ENCODE measurements at regions not wholly inside any gene's neighbourhood (a gene's known extent, or its start where the extent isn't known, plus 50 kb on each side); places are given as distances from the start of the nearest gene placed in this dataset.

DNA sequence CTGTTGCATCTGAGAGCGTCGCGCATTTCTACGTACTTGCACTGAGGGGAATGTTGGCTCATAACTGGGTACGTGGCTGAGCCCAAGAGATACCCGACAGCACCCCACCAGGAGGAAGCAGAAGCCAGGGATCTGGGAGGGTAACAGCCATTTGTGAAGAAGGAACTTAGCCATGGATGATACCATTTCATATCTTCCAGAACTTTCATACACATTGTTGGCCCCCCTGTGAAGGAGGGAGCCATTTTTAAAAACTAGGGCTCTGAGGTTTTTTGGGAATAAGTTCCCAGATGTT lies 101.4 kb upstream of the SLC44A1 start:
- no peak for DNase-seq (ENCODE audit: low read depth)

DNA sequence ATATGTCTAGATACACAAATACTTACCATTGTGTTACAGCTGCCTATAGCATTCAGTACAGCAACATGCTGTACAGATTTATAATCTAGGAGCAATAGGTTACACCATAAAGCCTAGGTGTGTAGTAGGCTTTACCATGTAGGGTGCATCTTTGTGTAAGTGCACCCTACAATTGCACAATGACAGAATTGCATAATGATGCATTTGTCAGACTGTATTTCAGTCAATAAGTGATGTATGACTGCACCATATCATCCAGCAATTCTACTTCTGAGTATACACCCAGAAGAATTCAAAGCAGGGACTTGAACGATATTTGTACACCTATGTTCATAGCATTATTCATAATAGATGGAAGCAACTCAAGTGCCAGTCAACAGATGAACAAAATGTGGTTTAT lies 100.4 kb upstream of the SLC44A1 start:
- DNase-seq (ENCODE audit: low read depth): no peak

DNA sequence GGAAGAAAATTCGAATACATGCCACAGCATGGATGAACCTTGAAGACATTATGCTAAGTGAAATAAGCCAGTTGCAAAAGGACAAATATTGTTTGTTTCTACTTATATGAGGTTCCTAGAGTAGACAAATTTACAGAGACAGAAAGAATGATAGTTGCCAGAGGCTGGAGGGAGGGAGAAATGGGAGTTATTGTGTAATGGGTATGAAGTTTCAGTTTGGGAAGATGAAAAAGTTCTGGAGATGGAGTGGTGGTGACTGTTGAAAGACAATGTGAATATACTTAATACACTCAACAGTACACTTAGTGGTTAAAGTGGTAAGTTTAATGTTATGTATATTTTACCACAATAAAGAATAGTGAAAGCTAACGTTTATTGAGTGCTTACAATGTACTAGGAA lies 99.6 kb upstream of the SLC44A1 start:
- no peak for DNase-seq (ENCODE audit: low read depth)

DNA sequence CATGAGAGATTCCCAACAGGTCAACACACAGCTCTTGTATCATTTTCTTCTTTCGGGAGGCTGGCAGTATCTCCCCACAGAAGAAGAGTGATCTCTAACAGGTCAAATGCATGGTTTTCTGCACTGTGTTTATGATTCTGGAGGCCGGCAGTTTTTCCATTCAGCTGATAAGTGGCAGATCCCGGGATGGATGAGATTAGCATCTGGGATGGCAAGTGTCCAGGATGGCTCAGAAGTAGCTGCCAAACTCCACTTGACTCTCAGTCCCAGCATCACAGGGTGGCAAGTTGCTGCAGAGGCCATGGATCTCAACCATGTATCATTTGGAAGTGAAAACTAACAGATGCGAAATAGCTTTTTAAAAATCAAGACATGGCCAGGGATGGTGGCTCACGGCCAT lies 97.8 kb upstream of the SLC44A1 start:
- no peak for DNase-seq (ENCODE audit: low read depth)

DNA sequence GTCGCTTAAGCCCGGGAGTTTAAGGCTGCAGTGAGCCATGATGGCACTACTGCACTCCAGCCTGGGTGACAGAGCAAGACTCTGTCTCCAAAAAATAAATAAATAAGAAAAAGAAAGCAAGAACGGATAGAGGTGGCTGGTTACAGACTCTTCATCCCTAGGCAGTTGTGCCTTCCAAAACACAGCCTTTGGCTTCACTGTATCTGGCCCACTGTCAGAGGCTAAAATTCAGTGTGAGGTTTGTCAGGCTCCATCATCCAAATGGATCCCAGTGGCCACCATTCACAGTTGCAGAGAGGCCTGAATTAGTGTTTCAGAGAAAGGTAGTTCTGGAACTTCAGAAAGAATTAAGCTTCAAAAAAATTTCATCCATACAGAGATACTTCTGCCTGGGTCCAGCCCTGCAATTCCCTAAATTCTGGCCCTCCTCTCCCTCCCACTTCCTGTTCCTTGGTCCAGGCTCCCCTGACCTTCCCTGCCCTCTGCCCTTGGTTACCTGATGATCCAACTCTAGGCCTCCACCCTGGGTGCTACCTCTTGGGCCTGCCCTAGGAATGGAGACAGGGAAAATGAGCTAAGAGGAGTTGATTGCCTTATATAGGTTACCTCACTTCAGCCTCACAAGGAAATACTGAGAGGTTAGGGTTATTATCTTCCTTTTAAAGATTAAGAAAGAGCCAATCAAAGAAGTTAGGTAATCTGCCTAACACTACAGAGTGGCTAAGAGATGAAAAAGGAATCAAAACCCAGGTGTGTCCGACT lies 97.2 kb upstream of the SLC44A1 start:
- no peak for DNase-seq (ENCODE audit: low read depth)

DNA sequence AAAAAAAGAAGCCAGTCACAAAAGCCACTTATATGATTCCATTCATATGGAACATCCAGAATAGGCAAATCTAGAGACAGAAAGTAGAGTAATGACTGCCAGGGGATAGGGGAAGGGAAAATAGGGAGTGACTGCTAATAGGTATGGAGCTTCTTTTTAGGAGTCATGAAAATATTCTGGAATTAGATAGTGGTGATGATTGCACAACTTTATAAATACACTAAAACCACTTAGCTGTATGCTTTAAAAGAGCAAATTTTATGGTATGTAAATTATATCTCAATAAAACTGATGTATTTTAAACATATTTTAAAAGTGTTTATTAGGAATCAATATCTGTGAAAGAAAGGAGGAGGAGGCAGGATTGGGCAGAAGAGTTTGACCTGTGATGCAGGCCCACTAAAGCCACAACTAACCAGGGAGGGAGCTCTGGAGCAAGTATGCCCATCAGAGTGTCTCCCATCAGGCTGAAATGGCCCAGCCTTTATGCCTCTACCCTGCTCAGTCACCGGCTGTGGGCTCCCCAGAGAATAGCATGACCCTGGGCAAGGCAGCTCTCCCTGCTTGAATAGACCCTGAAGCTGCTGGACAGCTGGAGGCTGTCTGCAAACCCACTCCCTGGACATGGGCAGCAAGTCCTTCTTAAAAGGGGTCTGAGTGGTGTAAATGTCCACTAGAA lies 96.0 kb upstream of the SLC44A1 start:
- no peak for DNase-seq (ENCODE audit: low read depth)

DNA sequence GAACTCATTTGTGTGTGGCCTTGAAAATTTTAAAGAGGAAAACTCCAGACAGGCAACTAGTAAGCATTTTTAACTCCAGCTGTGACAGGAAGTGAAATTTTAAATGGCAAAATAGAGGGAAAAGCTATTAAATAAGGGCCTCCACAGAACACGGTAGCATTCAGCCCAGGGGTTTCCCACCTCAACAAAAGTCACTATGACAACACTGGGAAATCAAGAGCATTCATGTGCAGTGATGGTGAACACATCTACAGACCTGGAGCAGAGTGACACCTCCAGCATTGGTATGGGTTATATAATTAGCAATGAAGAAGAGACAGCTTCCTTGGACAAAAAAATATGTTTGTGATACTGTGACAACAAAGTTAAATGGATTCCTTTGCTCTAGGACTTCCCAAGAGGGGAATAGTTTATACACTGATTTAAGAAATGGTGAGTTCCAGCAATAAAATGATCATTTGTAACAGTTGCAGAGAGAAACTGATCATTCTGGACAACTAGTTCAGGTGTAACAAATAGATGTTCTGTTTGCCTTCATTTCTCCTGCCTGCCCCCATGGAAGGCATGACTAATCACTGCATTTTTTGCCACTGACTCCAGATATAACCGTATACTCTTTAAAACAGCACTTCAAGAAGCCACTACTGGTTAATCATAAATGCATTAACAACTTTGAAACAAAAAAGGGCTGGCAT lies 93.3 kb upstream of the SLC44A1 start:
- DNase-seq (ENCODE audit: low read depth): peak; percentile 74

DNA sequence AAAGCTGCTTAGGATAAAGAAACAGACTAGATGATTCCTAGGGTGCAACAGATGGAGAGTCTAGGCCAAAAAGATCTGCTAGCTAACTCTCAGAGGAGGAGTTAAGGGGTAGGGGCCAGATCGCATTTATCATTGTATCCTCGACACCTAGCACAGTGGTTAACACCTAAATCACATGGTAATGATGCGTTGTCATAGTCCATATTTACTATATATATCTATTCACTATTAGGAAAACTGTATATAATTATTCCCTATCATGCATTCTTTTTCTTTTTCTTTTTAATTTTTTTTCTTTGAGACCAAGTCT lies 92.8 kb upstream of the SLC44A1 start:
- no peak for DNase-seq (ENCODE audit: low read depth)

DNA sequence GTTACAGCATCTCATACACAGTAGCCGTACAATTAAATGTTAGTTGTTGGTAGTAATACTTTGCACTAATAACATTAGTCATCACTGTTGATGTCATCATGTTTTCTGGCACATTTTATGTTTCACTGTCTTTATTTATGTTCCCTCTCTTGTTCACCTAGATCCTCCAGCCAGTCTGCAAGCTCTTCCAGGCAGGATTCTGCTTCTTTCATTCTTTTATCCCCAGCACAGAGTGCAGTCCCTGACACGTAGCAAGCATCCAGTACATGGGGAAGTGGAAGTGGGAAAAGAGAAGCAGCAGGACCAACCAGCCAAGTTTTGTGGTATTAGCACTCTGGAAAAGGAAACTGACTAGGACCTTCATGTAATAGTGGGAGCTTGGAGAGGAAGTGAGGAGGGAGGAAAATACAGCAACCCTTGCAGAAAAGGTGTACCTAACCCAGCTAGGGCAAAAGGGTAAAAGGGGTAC lies 89.7 kb upstream of the SLC44A1 start:
- DNase-seq (ENCODE audit: low read depth): peak; percentile 24

DNA sequence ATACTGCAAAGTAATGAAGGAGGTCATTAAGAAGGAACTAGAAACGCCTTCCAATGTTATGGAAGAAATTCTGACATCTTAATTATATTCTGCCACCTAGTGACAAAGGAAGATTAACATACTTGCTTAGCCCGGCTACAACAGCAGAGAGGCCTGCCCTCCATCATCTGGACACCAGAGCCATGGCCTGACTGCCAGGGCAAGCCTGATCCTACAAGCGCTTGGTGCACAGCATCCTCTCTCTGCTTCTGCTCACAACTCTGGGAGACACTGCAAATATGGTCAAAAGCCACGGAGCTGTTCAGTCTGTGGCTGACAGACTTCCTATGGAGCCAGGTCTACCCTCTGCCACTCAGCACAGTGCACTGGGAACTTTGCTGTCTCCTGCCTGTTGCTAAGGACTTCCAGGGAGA lies 87.3 kb upstream of the SLC44A1 start:
- DNase-seq (ENCODE audit: low read depth): peak; percentile 70

DNA sequence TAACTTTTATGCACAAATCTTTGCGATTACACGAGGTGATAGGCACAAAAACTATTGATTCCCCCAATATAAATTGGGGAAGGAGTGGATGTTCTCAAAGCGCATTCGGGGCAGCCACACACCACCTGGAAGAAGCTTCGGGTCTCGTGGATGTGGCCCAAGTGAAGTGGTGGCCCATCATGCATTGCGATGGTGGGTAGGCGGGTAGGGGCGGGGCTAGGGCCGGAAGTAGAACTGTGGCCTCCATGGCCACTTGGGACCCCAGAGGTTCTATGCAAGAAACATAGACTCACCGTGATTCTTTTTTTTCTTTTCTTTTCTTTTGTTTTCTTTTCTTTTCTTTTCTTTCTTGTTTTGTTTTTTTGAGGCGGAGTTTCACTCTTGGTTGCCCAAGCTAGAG lies 86.4 kb upstream of the SLC44A1 start:
- DNase-seq (ENCODE audit: low read depth): no peak

DNA sequence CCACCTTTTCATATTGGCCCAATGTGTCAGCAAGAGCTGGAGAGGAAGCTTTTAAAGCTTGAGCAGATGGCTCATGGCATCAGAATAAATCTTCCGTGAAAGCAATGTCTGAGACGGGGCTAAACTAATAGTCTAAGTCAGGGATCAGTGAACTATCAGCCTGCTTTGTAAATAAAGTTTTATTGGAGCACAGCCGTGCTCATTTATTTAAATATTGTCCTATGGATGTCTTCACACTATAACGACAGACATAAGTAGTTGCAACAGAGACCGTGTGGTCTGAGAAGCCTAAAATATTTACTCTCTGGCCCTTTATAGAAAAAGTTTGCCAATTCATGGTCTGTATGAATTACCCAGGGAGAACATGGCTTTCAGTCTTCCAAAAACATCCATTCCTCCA lies 85.6 kb upstream of the SLC44A1 start:
- no peak for DNase-seq (ENCODE audit: low read depth)

DNA sequence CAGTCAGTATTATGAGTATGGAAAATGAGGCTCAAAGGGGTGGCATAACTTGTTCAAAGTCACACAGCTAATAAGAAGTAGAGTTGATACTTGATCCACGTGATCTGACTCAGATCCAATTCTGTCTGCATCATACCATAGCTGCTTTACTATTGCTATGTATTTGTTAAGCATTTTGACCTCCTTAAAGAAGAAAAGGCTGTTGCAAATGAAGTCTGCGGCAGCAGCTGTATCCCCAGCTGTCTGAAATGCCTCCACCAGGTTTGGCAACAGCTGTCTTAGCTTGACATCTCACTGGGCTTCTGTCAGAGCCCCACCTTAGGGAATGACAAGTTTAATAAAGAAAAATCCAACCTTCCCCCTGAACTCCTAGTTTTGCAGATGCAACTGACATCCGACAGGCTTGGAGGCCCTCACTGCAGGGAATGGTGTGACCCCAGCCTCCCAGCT lies 75.6 kb upstream of the SLC44A1 start:
- no peak for DNase-seq (ENCODE audit: low read depth)

DNA sequence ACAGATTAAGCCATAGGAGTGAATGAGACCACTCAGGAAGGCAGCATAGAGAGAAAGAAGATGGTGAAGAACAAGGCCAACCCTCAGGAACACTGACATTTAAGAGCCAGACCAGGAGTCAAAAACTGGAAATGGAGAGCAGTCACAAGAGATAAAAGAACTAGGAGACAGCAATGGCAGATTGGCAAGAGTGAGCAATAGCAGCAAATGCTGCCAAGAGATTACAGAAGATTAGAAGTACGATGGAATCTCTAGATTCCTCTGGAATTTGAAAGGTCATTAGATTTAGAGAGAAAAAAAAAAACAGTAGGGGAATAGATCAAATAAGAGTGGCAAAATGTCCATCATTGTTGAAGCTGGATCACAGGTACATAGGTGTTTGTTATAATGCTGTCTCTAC lies 73.4 kb upstream of the SLC44A1 start:
- DNase-seq (ENCODE audit: low read depth): no peak

DNA sequence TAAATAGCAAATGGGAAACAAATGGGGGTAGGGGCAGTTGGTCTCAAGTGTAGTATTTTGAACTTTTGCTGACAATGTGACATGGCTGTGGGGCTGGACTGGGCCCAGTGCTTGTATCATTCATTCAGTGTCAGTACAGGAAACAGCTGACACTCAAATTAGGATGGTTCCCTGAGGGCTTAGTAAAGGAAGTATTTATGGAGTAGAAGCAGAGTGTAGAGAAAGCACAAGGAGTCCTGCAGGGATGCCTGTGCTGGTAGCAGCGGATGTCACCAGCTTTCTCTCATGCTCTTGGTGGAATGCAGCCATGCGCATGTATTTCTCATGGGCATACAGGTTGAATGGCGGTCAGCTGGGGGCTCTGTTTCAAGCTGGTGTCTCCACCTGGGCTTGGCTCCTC lies 72.9 kb upstream of the SLC44A1 start:
- no peak for DNase-seq (ENCODE audit: low read depth)

DNA sequence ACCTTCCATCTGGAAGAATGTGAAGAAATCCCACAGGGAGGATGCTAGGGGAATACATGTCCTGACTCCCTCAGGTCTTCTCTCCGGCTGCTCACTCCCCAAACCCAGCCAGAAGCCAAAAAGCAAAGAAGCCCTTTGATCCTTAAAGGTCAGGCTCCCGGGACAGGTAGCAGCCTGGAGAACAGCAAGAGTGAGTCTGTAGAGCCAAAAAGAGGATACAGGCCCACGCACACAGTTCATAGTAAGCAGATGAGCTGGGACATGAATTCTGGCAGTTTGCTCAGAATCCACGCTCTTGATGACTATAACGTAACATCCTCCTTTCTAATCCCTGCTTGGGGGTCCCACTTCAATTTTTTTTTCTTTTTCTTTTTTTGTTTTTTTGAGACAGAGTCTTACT lies 72.0 kb upstream of the SLC44A1 start:
- no peak for DNase-seq (ENCODE audit: low read depth)

DNA sequence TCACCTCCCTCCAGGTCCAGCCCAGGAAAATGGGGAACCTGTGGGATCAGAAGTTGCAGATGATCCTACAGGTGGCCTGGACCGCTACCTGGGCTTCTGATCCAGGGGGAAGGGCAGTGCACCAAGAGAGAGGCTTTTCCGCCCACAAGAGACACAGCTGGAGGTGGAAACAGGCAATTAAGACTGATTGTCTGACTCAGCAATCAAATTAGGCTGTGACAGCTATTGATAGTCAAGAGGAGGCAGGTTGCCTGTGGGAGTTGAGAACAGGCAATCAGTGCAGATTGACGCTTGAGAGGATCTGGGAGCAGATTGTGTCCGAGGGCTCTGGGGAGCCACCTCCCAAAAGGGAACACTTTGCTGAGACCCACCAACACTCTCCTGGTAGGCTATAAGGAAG lies 71.1 kb upstream of the SLC44A1 start:
- DNase-seq (ENCODE audit: low read depth): no peak

DNA sequence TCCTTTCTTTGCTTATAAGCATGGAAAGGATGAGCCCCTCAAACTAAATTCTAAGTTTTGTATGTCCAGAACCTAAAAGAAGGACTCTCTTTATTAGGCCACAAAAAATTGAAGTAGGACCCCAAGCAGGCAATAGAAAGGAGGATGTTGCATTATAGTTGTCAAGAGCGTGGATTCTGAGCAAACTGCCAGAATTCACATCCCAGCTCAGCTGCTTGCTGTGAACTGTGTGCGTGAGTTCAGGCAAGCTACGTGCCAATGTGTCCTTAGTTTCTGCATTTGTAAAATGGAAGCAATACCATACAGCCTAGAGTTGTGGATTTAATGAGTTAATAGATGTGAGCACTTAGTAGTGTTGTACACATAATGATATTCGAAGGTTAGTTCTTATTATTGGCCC lies 70.6 kb upstream of the SLC44A1 start:
- no peak for DNase-seq (ENCODE audit: low read depth)

DNA sequence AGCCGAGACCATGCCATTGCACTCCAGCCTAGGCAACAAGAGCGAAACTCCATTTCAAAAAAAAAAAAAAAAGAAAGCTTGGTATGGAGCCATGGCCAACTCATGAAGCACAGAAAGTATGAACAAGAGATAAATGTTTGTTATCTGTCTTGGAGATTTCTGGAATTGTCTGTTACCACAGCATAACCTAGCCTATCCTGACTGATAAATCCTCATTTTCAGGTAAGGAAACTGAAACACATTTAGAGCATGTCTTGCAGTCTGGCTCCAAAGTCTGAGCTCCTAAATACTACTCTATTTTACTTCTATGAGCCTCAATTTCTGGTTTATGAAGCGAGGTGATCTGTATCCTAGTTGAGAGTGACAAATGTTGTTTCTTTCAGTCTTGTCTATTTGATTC lies 68.3 kb upstream of the SLC44A1 start:
- DNase-seq (ENCODE audit: low read depth): no peak

DNA sequence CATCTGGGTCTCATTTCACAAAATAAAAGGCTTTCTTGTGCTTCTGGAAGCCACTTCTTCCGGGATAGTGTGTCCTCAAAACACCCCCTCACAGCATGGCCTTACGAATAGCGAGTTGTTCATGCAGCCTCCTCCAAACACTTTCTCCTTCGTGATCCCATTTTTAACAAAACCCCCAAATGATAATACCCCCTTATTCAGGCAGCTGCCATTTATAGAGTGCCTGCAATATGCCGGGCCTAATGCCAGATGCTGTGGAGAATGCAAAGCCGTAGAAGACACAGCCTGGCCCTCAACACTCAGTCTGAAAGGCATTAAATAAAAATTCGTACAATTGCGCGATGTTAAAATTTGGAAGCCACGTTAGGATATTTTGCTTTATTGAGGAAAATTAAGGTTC lies 66.4 kb upstream of the SLC44A1 start:
- no peak for DNase-seq (ENCODE audit: low read depth)

DNA sequence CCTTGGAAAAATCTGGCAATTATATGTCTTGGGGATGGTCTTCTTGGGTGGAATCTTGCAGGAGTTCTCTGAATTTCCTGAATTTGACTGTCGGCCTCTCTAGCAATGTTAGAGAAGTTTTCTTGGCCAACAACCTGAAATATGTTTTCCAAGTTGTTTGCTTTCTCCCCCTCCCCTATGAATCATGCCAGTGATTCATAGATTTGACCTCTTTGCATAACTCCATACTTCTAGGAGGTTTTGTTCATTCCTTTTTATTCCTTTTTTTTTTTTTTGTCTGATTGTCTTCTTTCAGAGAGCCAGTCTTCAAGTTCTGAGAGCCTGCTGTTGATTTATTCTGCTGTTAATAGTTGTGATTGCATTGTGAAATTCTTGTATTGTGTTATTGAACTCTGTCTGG lies 56.7 kb upstream of the SLC44A1 start:
- peak; percentile 78 for DNase-seq (ENCODE audit: low read depth)

DNA sequence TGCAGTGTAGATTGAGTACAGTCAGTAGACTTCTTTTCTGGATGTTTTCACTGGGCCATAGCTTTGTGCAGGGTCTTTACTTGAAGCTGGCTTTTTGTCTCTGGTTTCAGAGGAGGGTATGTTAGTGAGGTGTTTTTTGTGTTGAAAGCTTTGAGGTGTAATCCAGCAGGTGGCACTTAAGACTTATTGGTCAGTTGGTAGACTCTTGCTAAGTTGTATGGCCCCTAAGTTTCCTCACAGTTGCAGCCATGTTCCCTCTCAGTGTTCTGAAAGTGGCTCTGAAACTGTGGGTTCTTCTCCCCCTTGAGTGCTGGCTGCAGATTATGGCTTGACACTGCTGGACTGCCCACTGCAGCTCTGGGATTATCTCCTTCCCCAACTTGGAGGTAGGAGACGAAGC lies 55.7 kb upstream of the SLC44A1 start:
- no peak for DNase-seq (ENCODE audit: low read depth)

Measured in HT1080 (cell line).